Tibial nerve (tissue), 4 donors: ENCODE measurements at regions not wholly inside any gene's neighbourhood (a gene's known extent, or its start where the extent isn't known, plus 50 kb on each side); places are given as distances from the start of the nearest gene placed in this dataset.

Experiments
- EP300 ChIP-seq, 2 donors: sonication (generic); formaldehyde crosslinking; IDR thresholded peaks; one replicate each; pipeline ENCODE4 v1.6.1; 2017; ENCODE audit warnings: antibody characterized with exemption in 2 of 2, mild to moderate bottlenecking in 1 of 2
- POLR2A ChIP-seq, 2 donors: fragments of 450-650 bp; IDR thresholded peaks; one replicate each; pipeline ENCODE4 v1.6.1; 2017; ENCODE audit warnings: antibody characterized with exemption in 2 of 2, mild to moderate bottlenecking in 2 of 2, moderate library complexity in 2 of 2
- TF ChIP-seq, protein P1 (sequence below), 5 experiments: fragments of 200-600 bp in 3 of 5; fragments of 450-650 bp in 2 of 5; sonication (generic) in 3 of 5; IDR thresholded peaks; one replicate each; pipeline ENCODE4 v1.5.1; 2016 to 2019; ENCODE audit warnings: antibody characterized with exemption in 5 of 5, mild to moderate bottlenecking in 3 of 5, moderate library complexity in 2 of 5

DNA sequence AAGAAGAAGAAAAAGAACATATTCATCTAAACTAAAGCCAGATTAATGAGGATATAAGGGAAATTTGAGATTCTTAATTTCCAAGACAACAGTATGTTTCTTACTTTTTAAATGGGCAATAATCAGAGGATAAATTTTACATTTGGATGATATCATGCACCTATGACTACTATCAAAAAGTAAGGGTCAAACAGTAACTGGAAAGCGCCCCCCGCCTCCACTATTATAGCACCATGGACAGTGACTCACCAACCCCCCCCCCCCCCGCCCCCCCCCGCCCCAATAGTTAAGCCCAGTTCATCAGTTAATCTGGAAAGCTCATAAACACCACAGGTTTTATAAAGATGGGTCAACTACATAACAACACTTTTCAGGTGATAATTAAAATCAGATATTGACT, 194.3 kb upstream of the DGKB start:
- TF ChIP-seq EP300 (IDR thresholded peaks at IDR 0.05) (no peak), POLR2A (IDR thresholded peaks at IDR 0.05) (no peak)
- TF ChIP-seq, protein P1, sequence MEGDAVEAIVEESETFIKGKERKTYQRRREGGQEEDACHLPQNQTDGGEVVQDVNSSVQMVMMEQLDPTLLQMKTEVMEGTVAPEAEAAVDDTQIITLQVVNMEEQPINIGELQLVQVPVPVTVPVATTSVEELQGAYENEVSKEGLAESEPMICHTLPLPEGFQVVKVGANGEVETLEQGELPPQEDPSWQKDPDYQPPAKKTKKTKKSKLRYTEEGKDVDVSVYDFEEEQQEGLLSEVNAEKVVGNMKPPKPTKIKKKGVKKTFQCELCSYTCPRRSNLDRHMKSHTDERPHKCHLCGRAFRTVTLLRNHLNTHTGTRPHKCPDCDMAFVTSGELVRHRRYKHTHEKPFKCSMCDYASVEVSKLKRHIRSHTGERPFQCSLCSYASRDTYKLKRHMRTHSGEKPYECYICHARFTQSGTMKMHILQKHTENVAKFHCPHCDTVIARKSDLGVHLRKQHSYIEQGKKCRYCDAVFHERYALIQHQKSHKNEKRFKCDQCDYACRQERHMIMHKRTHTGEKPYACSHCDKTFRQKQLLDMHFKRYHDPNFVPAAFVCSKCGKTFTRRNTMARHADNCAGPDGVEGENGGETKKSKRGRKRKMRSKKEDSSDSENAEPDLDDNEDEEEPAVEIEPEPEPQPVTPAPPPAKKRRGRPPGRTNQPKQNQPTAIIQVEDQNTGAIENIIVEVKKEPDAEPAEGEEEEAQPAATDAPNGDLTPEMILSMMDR (IDR thresholded peaks at IDR 0.05): no peak
